Aorta (tissue), 5 donors: ENCODE measurements at regions not wholly inside any gene's neighbourhood (a gene's known extent, or its start where the extent isn't known, plus 50 kb on each side); places are given as distances from the start of the nearest gene placed in this dataset.

Experiments
- ATAC-seq: fragments of 200-7000 bp; cut with Tn5 transposase; one replicate; pipeline ENCODE4 v1.9.1; 2022; ENCODE audit warnings: moderate library complexity; ENCODE audit not compliant: low FRiP score
- DNase-seq, 2 donors: peaks; one replicate each; pipeline ENCODE4 v3.0.0-alpha.2; 2020
- H3K27ac ChIP-seq, 2 donors: one replicate each; pipeline ENCODE4 v1.5.1; 2013; ENCODE audit warnings: low read length in 2 of 2, mild to moderate bottlenecking in 2 of 2, moderate library complexity in 2 of 2, control low read depth in 1 of 2, inconsistent platforms in 1 of 2, low read depth in 1 of 2
- H3K27me3 ChIP-seq, 2 donors: one replicate each; pipeline ENCODE4 v1.6.1; 2013; ENCODE audit warnings: control low read depth in 1 of 2, low read length in 1 of 2, mild to moderate bottlenecking in 1 of 2, moderate library complexity in 1 of 2; ENCODE audit not compliant: insufficient read depth in 2 of 2, control insufficient read depth in 1 of 2
- H3K36me3 ChIP-seq, 2 donors: one replicate each; pipeline ENCODE4 v1.6.1; 2013; ENCODE audit warnings: control low read depth in 1 of 2, low read length in 1 of 2, mild to moderate bottlenecking in 1 of 2; ENCODE audit not compliant: insufficient read depth in 2 of 2, control insufficient read depth in 1 of 2
- H3K4me1 ChIP-seq, 2 donors: one replicate each; pipeline ENCODE4 v1.6.1; 2013; ENCODE audit warnings: low read length in 2 of 2, control low read depth in 1 of 2, mild to moderate bottlenecking in 1 of 2, moderate library complexity in 1 of 2; ENCODE audit not compliant: insufficient read depth in 2 of 2, control insufficient read depth in 1 of 2
- H3K4me3 ChIP-seq, 2 donors: one replicate each; pipeline ENCODE4 v1.5.1; 2013; ENCODE audit warnings: low read length in 2 of 2, control low read depth in 1 of 2, mild to moderate bottlenecking in 1 of 2
- H3K9me3 ChIP-seq: one replicate; pipeline ENCODE4 v1.6.1; 2013; ENCODE audit warnings: mild to moderate bottlenecking, low read length; ENCODE audit not compliant: control insufficient read depth
- WGBS, 2 donors: extraction: QIAGEN DNeasy Blood & Tissue Kit; methylation state at CpG; one replicate each; pipeline ENCODE4 v1.1.7; 2013; 5-methylcytosine and 5-hydroxymethylcytosine counted together
- intact Hi-C, 2 donors: fragments of 100-400 bp; cut with DNase I; formaldehyde crosslinking; loops; one replicate each; pipeline versions ENCODE4 v1.14.2 to v1.15.0; 2022
- donor health status: healthy with polysubstance abuse.
- donor health status: Bipolar disorder and iron deficiency.
- donor health status: DM: no; HTN: no; CAD: no.
- donor health status: DM: no; HTN: no; CAD: no.
- donor health status: DM: yes; HTN: yes; CAD: no.

GRCh38 chr5:74404574-74405508 is 235.7 kb downstream of the ENC1 start:
- Histone ChIP-seq H3K4me1 (peaks cover 0 to 6% of the 10 kb centered on the region in 2 donors), H3K27ac (no peak overlapping the region), H3K9me3 (no peaks in the 10 kb centered on the region), H3K27me3 (no peaks in the 10 kb centered on the region), H3K4me3 (no peak overlapping the region), H3K36me3 (no peaks in the 10 kb centered on the region)
- no peak for DNase-seq
- ATAC-seq, result no peak
- intact Hi-C loops, result no loop called here
- WGBS, 2 donors, result 51 to 56% methylated on average over 4 of the region's 4 CpGs

GRCh38 chr5:74403771-74404170 is 236.8 kb downstream of the ENC1 start:
- WGBS, 2 donors, result 75 to 78% methylated on average over 2 of the region's 2 CpGs
- DNase-seq (no peak), ATAC-seq (no peak)
- intact Hi-C loops, result no loop called here
- Histone ChIP-seq H3K27ac (no peak overlapping the region), H3K36me3 (no peaks in the 10 kb centered on the region), H3K27me3 (no peaks in the 10 kb centered on the region), H3K4me3 (no peak overlapping the region), H3K9me3 (no peaks in the 10 kb centered on the region), H3K4me1 (peaks cover 0 to 6% of the 10 kb centered on the region in 2 donors)

- DNase-seq (no peak), ATAC-seq (no peak)
- no peak overlapping the region for H3K27ac ChIP-seq
Measured at GRCh38 chr5:74402553-74402952, 238.0 kb downstream of the ENC1 start.

GRCh38 chr5:74401946-74402320 is 238.6 kb downstream of the ENC1 start:
- WGBS, 2 donors, result 97 to 98% methylated on average over 3 of the region's 3 CpGs
- DNase-seq, result no peak

More at GRCh38 chr5:74402553-74402952, 238.0 kb downstream of the ENC1 start:
- intact Hi-C loops, result no loop called here
- Histone ChIP-seq H3K27me3 (no peaks in the 10 kb centered on the region), H3K4me3 (no peak overlapping the region), H3K4me1 (peaks cover 0 to 6% of the 10 kb centered on the region in 2 donors), H3K9me3 (no peaks in the 10 kb centered on the region), H3K36me3 (no peaks in the 10 kb centered on the region)
- 82 to 90% methylated on average over 4 of the region's 4 CpGs for WGBS, 2 donors

GRCh38 chr5:74401281-74401945 is 239.1 kb downstream of the ENC1 start:
- no peak for DNase-seq
- no peaks in the 10 kb centered on the region for H3K9me3 ChIP-seq
- H3K27ac ChIP-seq, result no peak overlapping the region
- no peak for ATAC-seq
- peaks cover 0 to 6% of the 10 kb centered on the region in 2 donors for H3K4me1 ChIP-seq
- intact Hi-C loops, result no loop called here
- H3K27me3 ChIP-seq, result no peaks in the 10 kb centered on the region
- H3K4me3 ChIP-seq, result no peak overlapping the region
- no peaks in the 10 kb centered on the region for H3K36me3 ChIP-seq
- 87 to 93% methylated on average over 2 of the region's 2 CpGs for WGBS, 2 donors

More at GRCh38 chr5:74401946-74402320, 238.6 kb downstream of the ENC1 start:
- no peaks in the 10 kb centered on the region for H3K9me3 ChIP-seq
- peaks cover 0 to 6% of the 10 kb centered on the region in 2 donors for H3K4me1 ChIP-seq
- no peaks in the 10 kb centered on the region for H3K36me3 ChIP-seq
- H3K27me3 ChIP-seq, result no peaks in the 10 kb centered on the region
- no peak for ATAC-seq
- no peak overlapping the region for H3K27ac ChIP-seq
- intact Hi-C loops, result no loop called here
- no peak overlapping the region for H3K4me3 ChIP-seq

- Histone ChIP-seq H3K27me3 (no peaks in the 10 kb centered on the region), H3K4me1 (peaks cover 0 to 5% of the 10 kb centered on the region in 2 donors), H3K9me3 (no peaks in the 10 kb centered on the region), H3K27ac (no peak overlapping the region), H3K36me3 (no peaks in the 10 kb centered on the region), H3K4me3 (no peak overlapping the region)
- DNase-seq, result peak in 1 of 2 donors; percentile 55
- intact Hi-C loops, result no loop called here
- 14 to 23% methylated on average over 2 of the region's 2 CpGs for WGBS, 2 donors
- ATAC-seq, result no peak
Measured at GRCh38 chr5:74400067-74400466, 240.5 kb downstream of the ENC1 start.

- Histone ChIP-seq H3K4me3 (no peak overlapping the region), H3K36me3 (no peaks in the 10 kb centered on the region), H3K9me3 (no peaks in the 10 kb centered on the region), H3K27ac (no peak overlapping the region), H3K27me3 (no peaks in the 10 kb centered on the region), H3K4me1 (no peaks in the 10 kb centered on the region)
- WGBS, 2 donors, result 91 to 92% methylated on average over 10 of the region's 10 CpGs
- no peak for ATAC-seq
- no peak for DNase-seq
- intact Hi-C loops, result no loop called here
Measured at GRCh38 chr5:74396913-74397622, 243.5 kb downstream of the ENC1 start.

GRCh38 chr5:74394916-74395880 is 245.3 kb downstream of the ENC1 start:
- WGBS, 2 donors, result 95 to 98% methylated on average over 10 of the region's 10 CpGs
- Histone ChIP-seq H3K27ac (no peak overlapping the region), H3K4me1 (no peaks in the 10 kb centered on the region), H3K4me3 (no peak overlapping the region), H3K36me3 (no peaks in the 10 kb centered on the region), H3K27me3 (no peaks in the 10 kb centered on the region), H3K9me3 (no peaks in the 10 kb centered on the region)
- intact Hi-C loops, result no loop called here
- ATAC-seq (no peak), DNase-seq (no peak)
